Parathyroid adenoma (tissue), 2 donors: ENCODE measurements at regions not wholly inside any gene's neighbourhood (a gene's known extent, or its start where the extent isn't known, plus 50 kb on each side); places are given as distances from the start of the nearest gene placed in this dataset.

Experiments
- H2AFZ ChIP-seq: fragments of 300-600 bp; sonication (generic); one replicate; pipeline ENCODE4 v1.7.0; 2017; ENCODE audit warnings: antibody characterized with exemption, mild to moderate bottlenecking
- H3K27ac ChIP-seq: fragments of 300-600 bp; sonication (generic); one replicate; pipeline ENCODE4 v1.7.0; 2017
- H3K27me3 ChIP-seq: fragments of 300-600 bp; sonication (generic); one replicate; pipeline ENCODE4 v1.7.0; 2017; ENCODE audit warnings: low read length; ENCODE audit not compliant: control insufficient read depth, insufficient read depth
- H3K36me3 ChIP-seq: fragments of 300-600 bp; sonication (generic); one replicate; pipeline ENCODE4 v1.7.0; 2017; ENCODE audit warnings: low read length; ENCODE audit not compliant: control insufficient read depth, insufficient read depth
- H3K4me1 ChIP-seq: fragments of 300-600 bp; sonication (generic); one replicate; pipeline ENCODE4 v1.7.0; 2017; ENCODE audit warnings: control low read depth
- H3K4me2 ChIP-seq: fragments of 300-600 bp; sonication (generic); one replicate; pipeline ENCODE4 v1.7.0; 2017; ENCODE audit warnings: low read length
- H3K4me3 ChIP-seq: fragments of 300-600 bp; sonication (generic); one replicate; pipeline ENCODE4 v1.7.0; 2017; ENCODE audit warnings: low read depth, low read length
- H3K79me2 ChIP-seq: fragments of 300-600 bp; sonication (generic); one replicate; pipeline ENCODE4 v1.7.0; 2017; ENCODE audit warnings: control low read depth
- H3K9ac ChIP-seq: fragments of 300-600 bp; sonication (generic); one replicate; pipeline ENCODE4 v1.7.0; 2017; ENCODE audit warnings: mild to moderate bottlenecking
- H3K9me3 ChIP-seq: fragments of 300-600 bp; sonication (generic); one replicate; pipeline ENCODE4 v1.7.0; 2017; ENCODE audit warnings: low read length; ENCODE audit not compliant: control insufficient read depth
- CTCF ChIP-seq: fragments of 300-600 bp; sonication (generic); IDR thresholded peaks from one replicate; pipeline ENCODE4 v1.7.0; 2017; ENCODE audit warnings: antibody characterized with exemption, mild to moderate bottlenecking
- donor health status: primary hyperparathyroidism.

- Histone ChIP-seq H3K4me2 (no peak overlapping the region), H3K27me3 (no peaks in the 10 kb centered on the region), H3K9ac (no peak overlapping the region), H3K9me3 (no peaks in the 10 kb centered on the region), H3K4me1 (no peaks in the 10 kb centered on the region), H3K79me2 (no peaks in the 10 kb centered on the region), H2AFZ (no peak overlapping the region), H3K36me3 (no peaks in the 10 kb centered on the region), H3K4me3 (no peak overlapping the region), H3K27ac (no peak overlapping the region)
- no peak for TF ChIP-seq CTCF
Observed at GRCh38 chrX:96563646-96564045, 121.0 kb upstream of the DIAPH2 start.

- Histone ChIP-seq H3K27ac (no peak overlapping the region), H3K4me1 (no peaks in the 10 kb centered on the region), H3K9me3 (no peaks in the 10 kb centered on the region), H3K36me3 (no peaks in the 10 kb centered on the region), H3K9ac (no peak overlapping the region), H3K4me2 (no peak overlapping the region), H2AFZ (no peak overlapping the region), H3K4me3 (no peak overlapping the region), H3K79me2 (no peaks in the 10 kb centered on the region), H3K27me3 (no peaks in the 10 kb centered on the region)
- TF ChIP-seq CTCF = no peak
Observed at GRCh38 chrX:96564595-96564994, 120.0 kb upstream of the DIAPH2 start.

GRCh38 chrX:96566878-96567277 is 117.8 kb upstream of the DIAPH2 start:
- Histone ChIP-seq H3K27me3 (no peaks in the 10 kb centered on the region), H3K4me3 (no peak overlapping the region), H2AFZ (no peak overlapping the region), H3K27ac (no peak overlapping the region), H3K9me3 (no peaks in the 10 kb centered on the region), H3K9ac (no peak overlapping the region), H3K4me2 (no peak overlapping the region), H3K79me2 (no peaks in the 10 kb centered on the region), H3K36me3 (no peaks in the 10 kb centered on the region), H3K4me1 (no peaks in the 10 kb centered on the region)
- TF ChIP-seq CTCF = no peak

- H3K27ac ChIP-seq = no peak overlapping the region
- H3K36me3 ChIP-seq = no peaks in the 10 kb centered on the region
- H3K4me2 ChIP-seq = no peak overlapping the region
- H3K27me3 ChIP-seq = no peaks in the 10 kb centered on the region
- no peak for TF ChIP-seq CTCF
- H2AFZ ChIP-seq = no peak overlapping the region
- no peaks in the 10 kb centered on the region for H3K79me2 ChIP-seq
- no peak overlapping the region for H3K4me3 ChIP-seq
- no peak overlapping the region for H3K9ac ChIP-seq
- H3K4me1 ChIP-seq = no peaks in the 10 kb centered on the region
- no peaks in the 10 kb centered on the region for H3K9me3 ChIP-seq
Observed at GRCh38 chrX:96568071-96568470, 116.6 kb upstream of the DIAPH2 start.

- Histone ChIP-seq H3K4me3 (no peak overlapping the region), H3K36me3 (no peaks in the 10 kb centered on the region), H2AFZ (no peak overlapping the region), H3K27me3 (no peaks in the 10 kb centered on the region), H3K9me3 (no peaks in the 10 kb centered on the region), H3K79me2 (no peaks in the 10 kb centered on the region), H3K4me1 (no peaks in the 10 kb centered on the region), H3K9ac (no peak overlapping the region), H3K27ac (no peak overlapping the region), H3K4me2 (no peak overlapping the region)
- no peak for TF ChIP-seq CTCF
Observed at GRCh38 chrX:96569034-96569433, 115.6 kb upstream of the DIAPH2 start.
